DND-41 (cell line): ENCODE measurements at regions not wholly inside any gene's neighbourhood (a gene's known extent, or its start where the extent isn't known, plus 50 kb on each side); places are given as distances from the start of the nearest gene placed in this dataset.

Experiments used
- ATAC-seq: fragments of 200-7000 bp; cut with Tn5 transposase; 3 replicates; pipeline ENCODE4 v1.9.1; 2021; ENCODE audit warnings: low read depth; ENCODE audit not compliant: insufficient read depth
- DNase-seq: peaks from one replicate; pipeline ENCODE4 v3.0.0-alpha.2; 2020
- H2AFZ ChIP-seq: 2 replicates; pipeline ENCODE4 v1.6.0; 2012; ENCODE audit warnings: low read depth, low read length
- H3K27ac ChIP-seq: 2 replicates; pipeline ENCODE4 v1.5.1; 2012; ENCODE audit warnings: low read length, inconsistent platforms
- H3K27me3 ChIP-seq: fragments of 200-600 bp; sonication (generic); 2 replicates; pipeline ENCODE4 v1.6.0; 2012; ENCODE audit warnings: low read length, mild to moderate bottlenecking, inconsistent platforms; ENCODE audit not compliant: insufficient read depth, poor library complexity
- H3K36me3 ChIP-seq: 2 replicates; pipeline ENCODE4 v1.5.1; 2012; ENCODE audit warnings: low read length, inconsistent platforms; ENCODE audit not compliant: insufficient read depth
- H3K4me1 ChIP-seq: 2 replicates; pipeline ENCODE4 v1.5.1; 2012; ENCODE audit warnings: mild to moderate bottlenecking, low read length; ENCODE audit not compliant: insufficient read depth
- H3K4me2 ChIP-seq: 2 replicates; pipeline ENCODE4 v1.6.0; 2012; ENCODE audit warnings: mild to moderate bottlenecking, moderate library complexity, low read length, inconsistent platforms; ENCODE audit not compliant: insufficient read depth
- H3K4me3 ChIP-seq, 2 experiments: fragments of 200-600 bp in 1 of 2; shearing (Covaris generic) in 1 of 2; 2 replicates each; pipeline ENCODE4 v1.5.1; 2012 to 2016; ENCODE audit warnings: inconsistent platforms in 2 of 2, low read length in 2 of 2, mild to moderate bottlenecking in 2 of 2, low read depth in 1 of 2, moderate library complexity in 1 of 2
- H3K79me2 ChIP-seq: 2 replicates; pipeline ENCODE4 v1.6.0; 2012; ENCODE audit warnings: low read length, inconsistent platforms; ENCODE audit not compliant: insufficient read depth
- H3K9ac ChIP-seq: 2 replicates; pipeline ENCODE4 v1.6.0; 2012; ENCODE audit warnings: low read depth, mild to moderate bottlenecking, inconsistent platforms, low read length, moderate library complexity
- H3K9me3 ChIP-seq: 2 replicates; pipeline ENCODE4 v1.5.1; 2012; ENCODE audit warnings: low read length, moderate library complexity, mild to moderate bottlenecking, inconsistent platforms; ENCODE audit not compliant: insufficient read depth, severe bottlenecking
- H4K20me1 ChIP-seq: 2 replicates; pipeline ENCODE4 v1.6.0; 2012; ENCODE audit warnings: low read length; ENCODE audit not compliant: insufficient read depth
- EZH2 ChIP-seq: IDR thresholded peaks from 3 replicates; pipeline ENCODE4 v1.6.1; 2012; ENCODE audit warnings: borderline replicate concordance, low read depth, mild to moderate bottlenecking, moderate library complexity, low read length, inconsistent platforms; ENCODE audit not compliant: severe bottlenecking
- TF ChIP-seq, protein P1 (sequence below): IDR thresholded peaks from 2 replicates; pipeline ENCODE4 v1.5.1; 2012; ENCODE audit warnings: borderline replicate concordance, low read length, moderate library complexity, mild to moderate bottlenecking; ENCODE audit not compliant: poor library complexity, severe bottlenecking; ENCODE audit errors: extremely low read depth

DNA sequence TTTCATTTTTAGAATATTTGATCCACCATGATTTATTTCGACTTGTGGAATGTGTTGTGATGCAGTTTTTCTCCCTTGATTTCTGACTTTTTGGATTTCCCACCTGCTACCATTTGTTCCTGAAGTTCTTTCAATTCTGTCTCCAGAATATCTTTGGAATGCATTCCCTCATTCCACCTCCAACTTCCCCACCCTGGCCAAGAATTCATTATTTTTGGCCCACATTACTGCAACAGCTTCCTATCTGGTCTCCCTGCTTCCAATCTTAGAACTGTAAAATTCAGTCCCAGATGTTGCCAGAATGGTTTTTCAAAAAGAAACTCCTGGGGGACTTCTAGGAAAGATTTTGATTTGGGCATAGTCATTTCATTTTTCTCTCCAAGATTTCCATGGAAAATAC, 182.3 kb upstream of the HS3ST4 start:
- no peaks in the 10 kb centered on the region for H3K79me2 ChIP-seq
- H3K9me3 ChIP-seq: no peaks in the 10 kb centered on the region
- ATAC-seq: no peak
- H4K20me1 ChIP-seq: no peaks in the 10 kb centered on the region
- H3K36me3 ChIP-seq: no peaks in the 10 kb centered on the region
- no peak overlapping the region for H3K4me3 ChIP-seq
- TF ChIP-seq, protein P1, sequence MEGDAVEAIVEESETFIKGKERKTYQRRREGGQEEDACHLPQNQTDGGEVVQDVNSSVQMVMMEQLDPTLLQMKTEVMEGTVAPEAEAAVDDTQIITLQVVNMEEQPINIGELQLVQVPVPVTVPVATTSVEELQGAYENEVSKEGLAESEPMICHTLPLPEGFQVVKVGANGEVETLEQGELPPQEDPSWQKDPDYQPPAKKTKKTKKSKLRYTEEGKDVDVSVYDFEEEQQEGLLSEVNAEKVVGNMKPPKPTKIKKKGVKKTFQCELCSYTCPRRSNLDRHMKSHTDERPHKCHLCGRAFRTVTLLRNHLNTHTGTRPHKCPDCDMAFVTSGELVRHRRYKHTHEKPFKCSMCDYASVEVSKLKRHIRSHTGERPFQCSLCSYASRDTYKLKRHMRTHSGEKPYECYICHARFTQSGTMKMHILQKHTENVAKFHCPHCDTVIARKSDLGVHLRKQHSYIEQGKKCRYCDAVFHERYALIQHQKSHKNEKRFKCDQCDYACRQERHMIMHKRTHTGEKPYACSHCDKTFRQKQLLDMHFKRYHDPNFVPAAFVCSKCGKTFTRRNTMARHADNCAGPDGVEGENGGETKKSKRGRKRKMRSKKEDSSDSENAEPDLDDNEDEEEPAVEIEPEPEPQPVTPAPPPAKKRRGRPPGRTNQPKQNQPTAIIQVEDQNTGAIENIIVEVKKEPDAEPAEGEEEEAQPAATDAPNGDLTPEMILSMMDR: no peak
- TF ChIP-seq EZH2: no peak
- no peak overlapping the region for H2AFZ ChIP-seq
- H3K27ac ChIP-seq: no peak overlapping the region
- DNase-seq: no peak
- H3K9ac ChIP-seq: no peak overlapping the region
- H3K27me3 ChIP-seq: no peaks in the 10 kb centered on the region
- no peak overlapping the region for H3K4me2 ChIP-seq
- no peaks in the 10 kb centered on the region for H3K4me1 ChIP-seq

DNA sequence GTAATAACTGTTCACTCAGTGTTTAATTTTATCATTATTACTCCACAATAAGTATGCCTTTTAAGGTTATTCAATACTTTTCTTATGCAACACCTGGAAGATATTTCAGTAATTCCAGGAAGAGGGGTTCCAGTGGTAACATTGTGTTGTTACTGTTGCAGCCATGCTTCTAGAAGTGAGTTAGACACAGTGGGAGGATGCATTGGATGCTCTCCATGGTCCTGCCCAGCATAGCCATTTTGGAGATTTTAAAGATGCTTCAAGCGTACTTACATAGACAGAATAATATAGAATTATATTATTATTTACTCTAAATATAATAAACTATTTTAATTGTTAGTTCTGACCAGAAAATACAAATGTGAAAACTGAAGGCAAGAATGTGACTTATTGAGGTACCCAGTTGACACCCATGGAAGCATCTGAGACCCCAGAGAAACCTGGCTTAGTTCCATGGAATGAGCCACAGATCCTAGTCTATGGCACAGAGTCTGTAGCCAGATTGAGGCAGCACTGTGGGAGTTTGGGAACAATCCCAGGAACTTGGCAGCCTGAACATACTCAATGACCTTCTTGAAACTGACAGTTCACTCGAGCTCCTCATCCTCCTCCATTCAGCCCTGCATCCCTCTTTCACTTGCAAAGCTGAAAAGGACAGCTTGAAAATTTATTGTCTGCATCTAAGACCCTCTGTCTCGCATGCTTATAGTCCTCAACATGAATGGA, 190.1 kb upstream of the HS3ST4 start:
- no peak for TF ChIP-seq EZH2
- TF ChIP-seq, protein P1: no peak
- DNase-seq (peak; percentile 5), ATAC-seq (no peak)
- Histone ChIP-seq H3K9ac (no peak overlapping the region), H3K4me2 (no peak overlapping the region), H3K79me2 (no peaks in the 10 kb centered on the region), H3K27me3 (no peaks in the 10 kb centered on the region), H4K20me1 (no peaks in the 10 kb centered on the region), H3K36me3 (no peaks in the 10 kb centered on the region), H2AFZ (no peak overlapping the region), H3K4me1 (no peaks in the 10 kb centered on the region), H3K9me3 (no peaks in the 10 kb centered on the region), H3K27ac (no peak overlapping the region), H3K4me3 (no peak overlapping the region)

DNA sequence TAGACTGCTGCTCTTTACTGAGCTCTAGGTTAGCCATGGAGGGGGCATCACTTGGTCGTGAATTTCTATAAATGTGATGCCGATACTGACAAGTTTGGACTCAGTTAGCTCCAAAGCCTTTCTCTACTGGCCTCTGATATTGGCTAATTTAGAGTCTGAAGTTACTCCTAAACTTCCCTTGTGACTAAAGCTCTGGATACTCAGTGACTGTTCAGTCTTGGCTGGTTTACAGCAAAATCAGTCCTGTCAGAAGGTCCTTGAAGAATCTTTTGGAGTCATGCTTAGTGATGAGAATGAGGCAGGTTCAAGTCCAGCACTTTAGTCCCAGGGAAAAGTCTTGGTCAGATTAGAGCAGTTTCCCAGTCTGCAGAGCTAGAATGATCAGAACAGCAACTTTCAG, 197.5 kb upstream of the HS3ST4 start:
- H3K79me2 ChIP-seq: no peaks in the 10 kb centered on the region
- ATAC-seq: no peak
- H3K36me3 ChIP-seq: no peaks in the 10 kb centered on the region
- H3K9me3 ChIP-seq: no peaks in the 10 kb centered on the region
- no peaks in the 10 kb centered on the region for H4K20me1 ChIP-seq
- no peak overlapping the region for H3K4me3 ChIP-seq
- no peak for DNase-seq
- no peak overlapping the region for H3K9ac ChIP-seq
- H3K4me1 ChIP-seq: no peaks in the 10 kb centered on the region
- no peak overlapping the region for H3K27ac ChIP-seq
- no peaks in the 10 kb centered on the region for H3K27me3 ChIP-seq
- no peak overlapping the region for H3K4me2 ChIP-seq
- TF ChIP-seq EZH2: no peak
- TF ChIP-seq, protein P1: no peak
- H2AFZ ChIP-seq: no peak overlapping the region
